GM12865 (cell line): ENCODE measurements at regions not wholly inside any gene's neighbourhood (a gene's known extent, or its start where the extent isn't known, plus 50 kb on each side); places are given as distances from the start of the nearest gene placed in this dataset.

ENCODE experiments used
- DNase-seq: peaks from one replicate; pipeline ENCODE4 v3.0.0; 2010; ENCODE audit warnings: low read depth
- H3K4me3 ChIP-seq: 2 replicates; pipeline ENCODE4 v1.5.1; 2011; ENCODE audit warnings: mild to moderate bottlenecking, low read depth, low read length, control low read depth
- TF ChIP-seq, protein P1 (sequence below): IDR thresholded peaks from 2 replicates; pipeline ENCODE4 v1.5.1; 2011; ENCODE audit warnings: low read length, control low read depth, low read depth, inconsistent platforms; ENCODE audit not compliant: insufficient read depth; ENCODE audit errors: missing control alignments

DNA sequence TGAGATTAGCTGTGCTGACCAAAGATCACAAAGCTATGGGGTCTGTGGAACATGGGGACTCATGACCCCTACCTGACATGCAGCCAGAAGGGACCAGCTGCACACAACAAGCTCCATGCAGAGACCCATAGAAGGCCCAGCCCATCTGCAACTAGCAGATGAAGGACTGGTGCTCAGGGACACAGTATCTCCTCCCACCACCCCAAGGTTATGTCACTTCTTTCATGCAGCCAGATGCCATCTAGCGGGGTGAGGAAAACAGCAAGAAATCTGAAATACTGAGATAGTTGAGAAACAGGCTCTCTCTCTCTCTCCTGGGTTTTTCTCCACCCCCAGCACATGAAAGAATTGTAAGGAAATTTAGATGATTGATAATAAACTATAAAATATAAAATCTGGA is 161.3 kb upstream of the DAPK1 start:
- DNase-seq, result peak; percentile 60
- TF ChIP-seq, protein P1, sequence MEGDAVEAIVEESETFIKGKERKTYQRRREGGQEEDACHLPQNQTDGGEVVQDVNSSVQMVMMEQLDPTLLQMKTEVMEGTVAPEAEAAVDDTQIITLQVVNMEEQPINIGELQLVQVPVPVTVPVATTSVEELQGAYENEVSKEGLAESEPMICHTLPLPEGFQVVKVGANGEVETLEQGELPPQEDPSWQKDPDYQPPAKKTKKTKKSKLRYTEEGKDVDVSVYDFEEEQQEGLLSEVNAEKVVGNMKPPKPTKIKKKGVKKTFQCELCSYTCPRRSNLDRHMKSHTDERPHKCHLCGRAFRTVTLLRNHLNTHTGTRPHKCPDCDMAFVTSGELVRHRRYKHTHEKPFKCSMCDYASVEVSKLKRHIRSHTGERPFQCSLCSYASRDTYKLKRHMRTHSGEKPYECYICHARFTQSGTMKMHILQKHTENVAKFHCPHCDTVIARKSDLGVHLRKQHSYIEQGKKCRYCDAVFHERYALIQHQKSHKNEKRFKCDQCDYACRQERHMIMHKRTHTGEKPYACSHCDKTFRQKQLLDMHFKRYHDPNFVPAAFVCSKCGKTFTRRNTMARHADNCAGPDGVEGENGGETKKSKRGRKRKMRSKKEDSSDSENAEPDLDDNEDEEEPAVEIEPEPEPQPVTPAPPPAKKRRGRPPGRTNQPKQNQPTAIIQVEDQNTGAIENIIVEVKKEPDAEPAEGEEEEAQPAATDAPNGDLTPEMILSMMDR, result peak; percentile 41
- no peak overlapping the region for H3K4me3 ChIP-seq

DNA sequence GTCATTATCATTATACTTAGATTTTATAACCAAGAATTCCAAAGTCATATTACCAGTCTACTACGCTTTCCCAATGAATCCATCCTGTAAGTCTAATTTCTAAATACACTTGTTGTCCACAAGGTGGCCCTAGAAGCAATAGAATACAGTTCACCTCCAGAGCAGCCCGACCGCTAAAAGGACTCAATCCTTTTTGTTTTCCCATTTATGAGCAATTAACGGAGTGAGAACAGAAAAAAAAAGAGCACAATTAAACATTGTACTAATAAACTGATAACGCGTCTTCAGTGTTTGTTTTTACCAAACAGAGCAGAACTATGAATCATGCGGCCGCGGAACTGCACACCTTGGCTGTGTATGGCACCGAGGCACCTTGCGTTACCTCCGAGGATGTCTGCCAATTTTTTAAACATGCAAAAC is 160.7 kb upstream of the DAPK1 start:
- TF ChIP-seq, protein P1, result peak; percentile 56
- peak; percentile 79 for DNase-seq
- peak overlapping the region; percentile 45 for H3K4me3 ChIP-seq

DNA sequence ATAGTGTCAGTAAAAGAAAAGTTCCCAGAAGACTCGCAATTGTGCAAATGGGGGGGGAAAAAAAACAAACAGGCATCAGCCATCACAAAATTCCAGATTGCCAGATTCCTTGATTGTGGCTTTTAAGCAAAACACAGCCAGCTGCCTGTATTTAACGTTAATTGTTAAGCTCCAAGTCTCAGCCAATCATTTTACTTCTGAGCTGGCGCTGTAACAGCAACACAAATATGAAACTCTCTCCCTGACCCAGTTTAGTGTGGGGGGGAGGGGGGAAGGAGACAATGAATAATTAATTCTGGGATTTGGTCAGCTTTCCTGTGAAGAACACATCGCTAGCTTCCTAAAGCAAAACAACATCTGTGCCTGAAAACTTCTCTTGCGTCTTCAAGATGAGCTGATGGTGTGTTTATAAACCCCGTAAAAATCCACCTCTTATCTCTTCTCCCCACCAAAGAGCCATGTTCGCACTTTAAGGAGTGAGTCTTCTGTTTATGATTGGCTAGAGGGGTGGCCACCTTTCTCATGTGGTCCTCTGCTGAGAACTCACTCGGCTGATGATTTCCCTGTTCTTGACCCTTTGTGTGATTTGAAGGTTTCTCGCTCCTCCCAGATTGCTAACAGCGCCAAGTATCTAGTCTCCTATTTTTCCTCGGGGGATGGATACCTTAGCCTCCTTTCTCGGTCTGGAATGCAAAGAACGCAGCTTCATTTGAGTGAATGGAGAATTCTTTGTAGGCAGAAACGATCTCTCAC is 160.2 kb upstream of the DAPK1 start:
- TF ChIP-seq, protein P1, result no peak
- no peak for DNase-seq
- H3K4me3 ChIP-seq, result peak overlapping the region; percentile 45

GRCh38 chr9:87338088-87338989 is 159.3 kb upstream of the DAPK1 start:
- TF ChIP-seq, protein P1, result no peak
- no peak for DNase-seq
- H3K4me3 ChIP-seq, result no peak overlapping the region

DNA sequence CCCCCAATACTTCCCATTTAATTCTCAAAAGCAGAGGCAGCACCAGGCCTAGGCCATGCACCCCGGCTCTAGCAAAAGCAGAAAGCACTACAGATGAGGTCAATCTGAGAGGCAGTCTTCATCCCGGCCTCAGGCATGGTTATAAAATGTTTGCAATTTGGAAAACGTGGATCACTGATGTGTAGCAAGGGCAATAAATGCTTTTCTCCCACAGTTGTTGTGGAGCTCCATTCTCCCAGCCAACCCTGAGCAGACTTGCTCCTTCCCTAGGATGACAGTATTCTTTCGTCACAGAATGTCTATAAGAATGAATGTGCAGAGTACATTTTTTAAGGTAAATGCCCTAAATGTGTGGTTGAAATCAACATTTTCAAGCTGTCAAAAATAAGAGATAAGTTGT is 157.3 kb upstream of the DAPK1 start:
- DNase-seq, result no peak
- TF ChIP-seq, protein P1, result no peak
- no peak overlapping the region for H3K4me3 ChIP-seq

- DNase-seq, result no peak
- H3K4me3 ChIP-seq, result no peak overlapping the region
- TF ChIP-seq, protein P1, result no peak
These were observed 154.9 kb upstream of the DAPK1 start for GRCh38 chr9:87342743-87343142.
